ENCODE measurements at regions not wholly inside any gene's neighbourhood (a gene's known extent, or its start where the extent isn't known, plus 50 kb on each side); places are given as distances from the start of the nearest gene placed in this dataset.

DNA sequence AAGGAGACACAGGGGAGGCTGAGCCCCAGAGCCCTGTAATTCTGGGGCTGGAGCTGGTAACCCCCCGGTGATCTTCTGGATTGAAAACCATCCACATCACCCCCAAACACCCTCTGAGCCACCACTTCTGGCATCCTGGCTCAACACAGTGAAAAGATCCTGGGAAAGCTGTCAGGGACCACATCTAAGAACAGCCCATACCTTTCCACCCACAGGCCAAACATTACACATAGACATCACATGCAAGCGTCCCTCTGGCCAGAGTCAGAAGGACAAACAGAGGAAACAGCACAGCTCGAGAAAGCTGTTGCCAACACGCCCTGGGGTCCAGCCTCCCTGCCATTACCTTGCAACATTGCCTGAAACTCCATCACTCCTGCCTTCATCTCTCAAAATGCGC is 469.5 kb downstream of the SOX6 start:
- DNase-seq (no peak), ATAC-seq (ENCODE audit: low read depth in 2 of 2) (no peak)
- Histone ChIP-seq H3K27me3 (ENCODE audit: control insufficient read depth, insufficient read depth, low read length) (no peaks in the 10 kb centered on the region), H3K36me3 (ENCODE audit: control insufficient read depth, insufficient read depth, low read length) (no peaks in the 10 kb centered on the region), H3K9me3 (ENCODE audit: control insufficient read depth in 2 of 2, low read length in 2 of 2) (no peaks in the 10 kb centered on the region), H3K27ac (ENCODE audit: insufficient read depth, low read length, poor library complexity, severe bottlenecking) (no peak overlapping the region), H3K4me3 (ENCODE audit: low read depth, low read length) (no peak overlapping the region), H3K4me1 (ENCODE audit: control insufficient read depth, insufficient read depth, low read length, poor library complexity, severe bottlenecking) (no peaks in the 10 kb centered on the region)
- H3K27me3 Mint-ChIP-seq = no peaks in the 10 kb centered on the region
- H3K9me3 Mint-ChIP-seq = peaks cover 0 to 3% (median 0%) of the 10 kb centered on the region in 7 donors
- no peak overlapping the region for H3K27ac Mint-ChIP-seq
- no peaks in the 10 kb centered on the region for H3K4me1 Mint-ChIP-seq
- H3K36me3 Mint-ChIP-seq = no peaks in the 10 kb centered on the region
- no peak overlapping the region for H3K4me3 Mint-ChIP-seq

- no peak overlapping the region for H3K4me3 Mint-ChIP-seq
- no peaks in the 10 kb centered on the region for H3K27me3 Mint-ChIP-seq
- H3K36me3 Mint-ChIP-seq = no peaks in the 10 kb centered on the region
- Histone ChIP-seq H3K27ac (ENCODE audit: insufficient read depth, low read length, poor library complexity, severe bottlenecking) (no peak overlapping the region), H3K4me1 (ENCODE audit: control insufficient read depth, insufficient read depth, low read length, poor library complexity, severe bottlenecking) (no peaks in the 10 kb centered on the region), H3K9me3 (ENCODE audit: control insufficient read depth in 2 of 2, low read length in 2 of 2) (no peaks in the 10 kb centered on the region), H3K27me3 (ENCODE audit: control insufficient read depth, insufficient read depth, low read length) (no peaks in the 10 kb centered on the region), H3K4me3 (ENCODE audit: low read depth, low read length) (no peak overlapping the region), H3K36me3 (ENCODE audit: control insufficient read depth, insufficient read depth, low read length) (no peaks in the 10 kb centered on the region)
- H3K27ac Mint-ChIP-seq = no peak overlapping the region
- peaks cover 0 to 3% (median 0%) of the 10 kb centered on the region in 7 donors for H3K9me3 Mint-ChIP-seq
- no peaks in the 10 kb centered on the region for H3K4me1 Mint-ChIP-seq
- ATAC-seq (ENCODE audit: low read depth in 2 of 2) = no peak
- DNase-seq = no peak
These were observed 467.6 kb downstream of the SOX6 start for GRCh38 chr11:15888556-15889345.

DNA sequence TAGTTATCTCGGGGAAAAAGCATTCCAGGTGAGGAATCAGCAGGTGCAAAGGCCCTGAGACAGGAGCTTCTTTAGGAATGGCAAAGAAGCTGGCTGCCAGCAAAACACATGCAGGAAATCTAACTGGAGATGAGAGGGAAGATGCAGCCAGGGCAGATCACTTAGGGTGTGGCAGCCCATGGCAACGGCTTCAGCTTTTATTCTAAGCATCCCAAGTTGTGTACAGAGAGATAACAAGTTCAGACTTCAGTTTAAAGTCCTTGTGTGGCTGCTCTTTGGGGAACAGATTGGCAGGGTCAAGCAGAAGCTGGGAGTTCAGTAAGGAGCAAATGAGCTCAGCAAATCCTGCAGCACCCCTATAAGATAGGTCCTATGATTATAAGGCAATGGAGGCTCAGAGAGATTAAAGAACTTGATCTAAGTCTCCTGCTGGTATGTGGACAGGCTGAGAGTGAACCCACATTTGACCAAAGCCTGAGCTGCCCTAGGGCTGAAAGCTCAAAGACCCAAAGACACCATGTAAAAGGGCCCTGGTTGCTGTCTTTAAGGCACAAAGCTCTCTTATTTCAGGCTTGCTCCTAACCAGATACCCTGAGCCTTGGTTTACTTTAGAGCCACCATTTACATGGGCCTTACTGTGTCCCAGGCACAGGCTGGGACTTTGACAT is 466.8 kb downstream of the SOX6 start:
- ATAC-seq (ENCODE audit: low read depth in 2 of 2) (no peak), DNase-seq (no peak)
- Mint-ChIP-seq H3K27ac (no peak overlapping the region), H3K4me3 (no peak overlapping the region), H3K36me3 (no peaks in the 10 kb centered on the region), H3K27me3 (no peaks in the 10 kb centered on the region), H3K9me3 (peaks cover 0 to 3% (median 0%) of the 10 kb centered on the region in 7 donors), H3K4me1 (no peaks in the 10 kb centered on the region)
- no peaks in the 10 kb centered on the region for H3K27me3 ChIP-seq (ENCODE audit: control insufficient read depth, insufficient read depth, low read length)
- H3K4me3 ChIP-seq (ENCODE audit: low read depth, low read length) = no peak overlapping the region
- no peaks in the 10 kb centered on the region for H3K4me1 ChIP-seq (ENCODE audit: control insufficient read depth, insufficient read depth, low read length, poor library complexity, severe bottlenecking)
- no peaks in the 10 kb centered on the region for H3K36me3 ChIP-seq (ENCODE audit: control insufficient read depth, insufficient read depth, low read length)
- no peak overlapping the region for H3K27ac ChIP-seq (ENCODE audit: insufficient read depth, low read length, poor library complexity, severe bottlenecking)
- no peaks in the 10 kb centered on the region for H3K9me3 ChIP-seq (ENCODE audit: control insufficient read depth in 2 of 2, low read length in 2 of 2)

GRCh38 chr11:15890031-15890713 is 466.2 kb downstream of the SOX6 start:
- no peak overlapping the region for H3K27ac Mint-ChIP-seq

DNA sequence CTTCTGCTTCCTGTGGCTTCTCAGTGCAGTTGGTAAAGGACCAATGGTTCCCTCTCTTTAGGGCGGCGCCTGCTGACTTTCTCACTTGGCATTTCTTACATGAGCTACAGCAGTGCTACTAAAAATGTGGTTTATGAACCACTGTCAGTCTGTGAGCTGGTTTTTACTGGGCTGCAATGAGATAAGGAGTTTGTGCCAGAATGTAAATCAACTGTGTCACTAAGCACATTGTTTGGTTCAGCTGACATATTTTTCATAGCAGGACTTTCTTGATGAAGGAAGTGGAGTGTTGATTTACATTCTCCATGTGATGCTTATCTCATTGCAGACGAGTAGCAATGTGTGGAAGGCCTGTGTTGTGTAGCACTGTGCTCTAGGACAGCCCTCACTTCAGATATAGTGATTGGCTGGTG is 463.3 kb downstream of the SOX6 start:
- H3K36me3 Mint-ChIP-seq = no peaks in the 10 kb centered on the region
- Histone ChIP-seq H3K4me1 (ENCODE audit: control insufficient read depth, insufficient read depth, low read length, poor library complexity, severe bottlenecking) (no peaks in the 10 kb centered on the region), H3K27ac (ENCODE audit: insufficient read depth, low read length, poor library complexity, severe bottlenecking) (no peak overlapping the region), H3K36me3 (ENCODE audit: control insufficient read depth, insufficient read depth, low read length) (no peaks in the 10 kb centered on the region), H3K27me3 (ENCODE audit: control insufficient read depth, insufficient read depth, low read length) (no peaks in the 10 kb centered on the region), H3K9me3 (ENCODE audit: control insufficient read depth in 2 of 2, low read length in 2 of 2) (no peaks in the 10 kb centered on the region), H3K4me3 (ENCODE audit: low read depth, low read length) (no peak overlapping the region)
- H3K4me1 Mint-ChIP-seq = no peaks in the 10 kb centered on the region
- no peak overlapping the region for H3K27ac Mint-ChIP-seq
- peaks cover 0 to 3% (median 0%) of the 10 kb centered on the region in 7 donors for H3K9me3 Mint-ChIP-seq
- DNase-seq = no peak
- no peak for ATAC-seq (ENCODE audit: low read depth in 2 of 2)
- H3K27me3 Mint-ChIP-seq = no peaks in the 10 kb centered on the region
- no peak overlapping the region for H3K4me3 Mint-ChIP-seq

More at GRCh38 chr11:15890031-15890713, 466.2 kb downstream of the SOX6 start:
- Mint-ChIP-seq H3K36me3 (no peaks in the 10 kb centered on the region), H3K9me3 (peaks cover 0 to 3% (median 0%) of the 10 kb centered on the region in 7 donors), H3K4me3 (no peak overlapping the region), H3K27me3 (no peaks in the 10 kb centered on the region), H3K4me1 (no peaks in the 10 kb centered on the region)
- ATAC-seq (ENCODE audit: low read depth in 2 of 2) = no peak
- Histone ChIP-seq H3K27me3 (ENCODE audit: control insufficient read depth, insufficient read depth, low read length) (no peaks in the 10 kb centered on the region), H3K4me1 (ENCODE audit: control insufficient read depth, insufficient read depth, low read length, poor library complexity, severe bottlenecking) (no peaks in the 10 kb centered on the region), H3K4me3 (ENCODE audit: low read depth, low read length) (no peak overlapping the region), H3K36me3 (ENCODE audit: control insufficient read depth, insufficient read depth, low read length) (no peaks in the 10 kb centered on the region), H3K9me3 (ENCODE audit: control insufficient read depth in 2 of 2, low read length in 2 of 2) (no peaks in the 10 kb centered on the region), H3K27ac (ENCODE audit: insufficient read depth, low read length, poor library complexity, severe bottlenecking) (no peak overlapping the region)
- DNase-seq = no peak

DNA sequence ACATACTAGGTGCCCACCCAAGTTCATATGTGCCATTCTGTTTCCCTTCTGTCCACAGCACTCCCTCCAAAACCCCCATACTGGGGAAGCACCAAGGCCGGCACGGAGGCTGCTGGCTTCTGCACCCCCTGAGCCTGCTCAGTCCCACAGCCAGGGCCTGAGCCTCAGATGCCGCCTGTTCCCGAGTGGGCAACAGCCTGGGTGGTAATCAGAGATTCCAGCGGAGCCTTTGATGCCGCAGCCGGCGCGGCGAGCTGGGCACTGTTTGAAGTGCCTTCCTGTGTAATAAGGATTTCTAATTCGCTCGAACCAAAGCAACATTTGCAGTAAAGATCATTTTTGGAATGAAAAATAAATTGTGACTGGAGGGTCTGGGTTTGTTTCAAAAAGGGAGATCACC is 460.3 kb downstream of the SOX6 start:
- no peaks in the 10 kb centered on the region for H3K36me3 ChIP-seq (ENCODE audit: control insufficient read depth, insufficient read depth, low read length)
- no peak overlapping the region for H3K4me3 Mint-ChIP-seq
- no peak for DNase-seq
- no peaks in the 10 kb centered on the region for H3K4me1 ChIP-seq (ENCODE audit: control insufficient read depth, insufficient read depth, low read length, poor library complexity, severe bottlenecking)
- H3K36me3 Mint-ChIP-seq = no peaks in the 10 kb centered on the region
- no peaks in the 10 kb centered on the region for H3K9me3 ChIP-seq (ENCODE audit: control insufficient read depth in 2 of 2, low read length in 2 of 2)
- H3K27me3 Mint-ChIP-seq = no peaks in the 10 kb centered on the region
- no peaks in the 10 kb centered on the region for H3K9me3 Mint-ChIP-seq
- no peak overlapping the region for H3K27ac Mint-ChIP-seq
- ATAC-seq (ENCODE audit: low read depth in 2 of 2) = no peak
- no peak overlapping the region for H3K27ac ChIP-seq (ENCODE audit: insufficient read depth, low read length, poor library complexity, severe bottlenecking)
- no peak overlapping the region for H3K4me3 ChIP-seq (ENCODE audit: low read depth, low read length)
- no peaks in the 10 kb centered on the region for H3K4me1 Mint-ChIP-seq
- H3K27me3 ChIP-seq (ENCODE audit: control insufficient read depth, insufficient read depth, low read length) = no peaks in the 10 kb centered on the region

GRCh38 chr11:15896530-15896929 is 459.8 kb downstream of the SOX6 start:
- Histone ChIP-seq H3K27me3 (ENCODE audit: control insufficient read depth, insufficient read depth, low read length) (no peaks in the 10 kb centered on the region), H3K36me3 (ENCODE audit: control insufficient read depth, insufficient read depth, low read length) (no peaks in the 10 kb centered on the region), H3K27ac (ENCODE audit: insufficient read depth, low read length, poor library complexity, severe bottlenecking) (no peak overlapping the region), H3K4me3 (ENCODE audit: low read depth, low read length) (no peak overlapping the region), H3K9me3 (ENCODE audit: control insufficient read depth in 2 of 2, low read length in 2 of 2) (no peaks in the 10 kb centered on the region), H3K4me1 (ENCODE audit: control insufficient read depth, insufficient read depth, low read length, poor library complexity, severe bottlenecking) (no peaks in the 10 kb centered on the region)
- DNase-seq (no peak), ATAC-seq (ENCODE audit: low read depth in 2 of 2) (no peak)
- H3K36me3 Mint-ChIP-seq = no peaks in the 10 kb centered on the region
- no peak overlapping the region for H3K27ac Mint-ChIP-seq
- H3K4me1 Mint-ChIP-seq = no peaks in the 10 kb centered on the region
- H3K27me3 Mint-ChIP-seq = no peaks in the 10 kb centered on the region
- H3K9me3 Mint-ChIP-seq = no peaks in the 10 kb centered on the region
- H3K4me3 Mint-ChIP-seq = no peak overlapping the region

All from CD4-positive, CD25-positive, alpha-beta regulatory T cell (primary cell).